ENCODE measurements at regions not wholly inside any gene's neighbourhood (a gene's known extent, or its start where the extent isn't known, plus 50 kb on each side); places are given as distances from the start of the nearest gene placed in this dataset.

GRCh38 chr3:26358405-26358804 lies 264.2 kb upstream of the LRRC3B start:
- Histone ChIP-seq H3K36me3 (ENCODE audit: control insufficient read depth, insufficient read depth, low read length) (no peaks in the 10 kb centered on the region), H3K4me1 (ENCODE audit: control insufficient read depth, extremely low read depth, insufficient read depth, low read length) (no peaks in the 10 kb centered on the region), H3K4me3 (replicated peaks in 1 of 4; ENCODE audit: control extremely low read depth in 1 of 4, insufficient read depth in 1 of 4, low read depth in 3 of 4, low read length in 4 of 4) (no peak overlapping the region), H3K9ac (ENCODE audit: insufficient read depth, low read length) (no peak overlapping the region), H3K27ac (ENCODE audit: insufficient read depth, low read length) (no peak overlapping the region), H2AFZ (ENCODE audit: low read length) (no peak overlapping the region), H3K79me2 (ENCODE audit: control insufficient read depth, insufficient read depth, low read length) (no peaks in the 10 kb centered on the region), H3K27me3 (ENCODE audit: control insufficient read depth, insufficient read depth, low read length) (no peaks in the 10 kb centered on the region), H4K20me1 (ENCODE audit: control insufficient read depth, extremely low read depth, insufficient read depth, low read length) (no peaks in the 10 kb centered on the region), H3K9me3 (ENCODE audit: control insufficient read depth, insufficient read depth, low read depth, low read length) (no peaks in the 10 kb centered on the region), H3K4me2 (ENCODE audit: extremely low read depth, insufficient read depth, low read length) (no peak overlapping the region)
- no peak for DNase-seq (ENCODE audit: low read depth in 2 of 2)
- TF ChIP-seq, protein P1, sequence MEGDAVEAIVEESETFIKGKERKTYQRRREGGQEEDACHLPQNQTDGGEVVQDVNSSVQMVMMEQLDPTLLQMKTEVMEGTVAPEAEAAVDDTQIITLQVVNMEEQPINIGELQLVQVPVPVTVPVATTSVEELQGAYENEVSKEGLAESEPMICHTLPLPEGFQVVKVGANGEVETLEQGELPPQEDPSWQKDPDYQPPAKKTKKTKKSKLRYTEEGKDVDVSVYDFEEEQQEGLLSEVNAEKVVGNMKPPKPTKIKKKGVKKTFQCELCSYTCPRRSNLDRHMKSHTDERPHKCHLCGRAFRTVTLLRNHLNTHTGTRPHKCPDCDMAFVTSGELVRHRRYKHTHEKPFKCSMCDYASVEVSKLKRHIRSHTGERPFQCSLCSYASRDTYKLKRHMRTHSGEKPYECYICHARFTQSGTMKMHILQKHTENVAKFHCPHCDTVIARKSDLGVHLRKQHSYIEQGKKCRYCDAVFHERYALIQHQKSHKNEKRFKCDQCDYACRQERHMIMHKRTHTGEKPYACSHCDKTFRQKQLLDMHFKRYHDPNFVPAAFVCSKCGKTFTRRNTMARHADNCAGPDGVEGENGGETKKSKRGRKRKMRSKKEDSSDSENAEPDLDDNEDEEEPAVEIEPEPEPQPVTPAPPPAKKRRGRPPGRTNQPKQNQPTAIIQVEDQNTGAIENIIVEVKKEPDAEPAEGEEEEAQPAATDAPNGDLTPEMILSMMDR (conservative IDR thresholded peaks at IDR 0.05 in 1 of 2, IDR thresholded peaks at IDR 0.05 in 1 of 2; ENCODE audit: low read depth in 1 of 2, low read length in 2 of 2): no peak
- TF ChIP-seq EZH2 (IDR thresholded peaks at IDR 0.05; ENCODE audit: low read length, missing control alignments): no peak

DNA sequence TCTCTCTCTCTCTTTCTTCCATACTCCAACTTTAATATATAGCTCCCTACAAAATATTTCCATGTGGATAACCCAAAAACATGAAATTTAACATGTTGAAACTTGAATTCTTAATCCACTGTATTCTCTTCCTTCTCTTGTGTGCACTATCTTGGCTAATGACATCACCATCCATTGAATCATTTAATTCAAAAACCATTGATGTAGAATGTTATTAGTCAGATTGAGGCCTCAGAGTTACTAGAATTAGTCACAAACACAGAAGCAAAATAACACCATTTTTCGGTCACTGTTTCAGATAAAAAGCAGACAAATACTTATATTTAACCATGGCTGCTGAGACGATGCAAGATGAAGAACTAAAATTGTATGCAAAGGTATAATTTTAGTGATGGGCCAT lies 256.9 kb upstream of the LRRC3B start:
- H3K79me2 ChIP-seq (ENCODE audit: control insufficient read depth, insufficient read depth, low read length): no peaks in the 10 kb centered on the region
- no peaks in the 10 kb centered on the region for H3K36me3 ChIP-seq (ENCODE audit: control insufficient read depth, insufficient read depth, low read length)
- H4K20me1 ChIP-seq (ENCODE audit: control insufficient read depth, extremely low read depth, insufficient read depth, low read length): no peaks in the 10 kb centered on the region
- DNase-seq (ENCODE audit: low read depth in 2 of 2): no peak
- H3K27me3 ChIP-seq (ENCODE audit: control insufficient read depth, insufficient read depth, low read length): no peaks in the 10 kb centered on the region
- H3K9ac ChIP-seq (ENCODE audit: insufficient read depth, low read length): no peak overlapping the region
- no peaks in the 10 kb centered on the region for H3K4me1 ChIP-seq (ENCODE audit: control insufficient read depth, extremely low read depth, insufficient read depth, low read length)
- H3K4me2 ChIP-seq (ENCODE audit: extremely low read depth, insufficient read depth, low read length): no peak overlapping the region
- H2AFZ ChIP-seq (ENCODE audit: low read length): no peak overlapping the region
- TF ChIP-seq, protein P1 (conservative IDR thresholded peaks at IDR 0.05 in 1 of 2, IDR thresholded peaks at IDR 0.05 in 1 of 2; ENCODE audit: low read depth in 1 of 2, low read length in 2 of 2): no peak
- H3K27ac ChIP-seq (ENCODE audit: insufficient read depth, low read length): no peak overlapping the region
- H3K9me3 ChIP-seq (ENCODE audit: control insufficient read depth, insufficient read depth, low read depth, low read length): no peaks in the 10 kb centered on the region
- no peak overlapping the region for H3K4me3 ChIP-seq (replicated peaks in 1 of 4; ENCODE audit: control extremely low read depth in 1 of 4, insufficient read depth in 1 of 4, low read depth in 3 of 4, low read length in 4 of 4)

DNA sequence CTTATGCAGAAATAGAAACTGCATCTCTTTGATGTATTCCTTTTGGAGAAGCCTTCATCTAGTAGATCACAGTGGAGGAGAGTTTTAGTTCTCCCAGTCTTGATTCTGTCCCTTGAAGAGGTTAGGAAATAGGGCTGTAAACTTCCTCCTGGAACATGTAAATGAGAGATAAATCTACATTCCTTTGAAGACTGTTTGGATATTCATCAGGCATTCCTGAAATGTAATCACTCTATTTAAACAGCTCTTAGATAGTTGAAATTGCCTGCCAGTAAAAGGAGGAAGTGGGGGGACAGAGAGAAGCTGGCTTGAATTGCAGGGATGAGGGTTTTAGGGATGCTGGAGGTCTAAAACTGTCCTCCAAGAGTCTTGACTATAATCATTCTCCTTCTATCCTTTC lies 254.3 kb upstream of the LRRC3B start:
- no peak for DNase-seq (ENCODE audit: low read depth in 2 of 2)
- H3K9me3 ChIP-seq (ENCODE audit: control insufficient read depth, insufficient read depth, low read depth, low read length): no peaks in the 10 kb centered on the region
- no peak overlapping the region for H3K4me2 ChIP-seq (ENCODE audit: extremely low read depth, insufficient read depth, low read length)
- TF ChIP-seq, protein P1 (conservative IDR thresholded peaks at IDR 0.05 in 1 of 2, IDR thresholded peaks at IDR 0.05 in 1 of 2; ENCODE audit: low read depth in 1 of 2, low read length in 2 of 2): no peak
- TF ChIP-seq EZH2 (IDR thresholded peaks at IDR 0.05; ENCODE audit: low read length, missing control alignments): no peak
- H3K4me3 ChIP-seq (replicated peaks in 1 of 4; ENCODE audit: control extremely low read depth in 1 of 4, insufficient read depth in 1 of 4, low read depth in 3 of 4, low read length in 4 of 4): no peak overlapping the region
- no peaks in the 10 kb centered on the region for H3K79me2 ChIP-seq (ENCODE audit: control insufficient read depth, insufficient read depth, low read length)
- no peaks in the 10 kb centered on the region for H3K27me3 ChIP-seq (ENCODE audit: control insufficient read depth, insufficient read depth, low read length)
- no peaks in the 10 kb centered on the region for H4K20me1 ChIP-seq (ENCODE audit: control insufficient read depth, extremely low read depth, insufficient read depth, low read length)
- H3K36me3 ChIP-seq (ENCODE audit: control insufficient read depth, insufficient read depth, low read length): no peaks in the 10 kb centered on the region
- H3K4me1 ChIP-seq (ENCODE audit: control insufficient read depth, extremely low read depth, insufficient read depth, low read length): no peaks in the 10 kb centered on the region
- H3K27ac ChIP-seq (ENCODE audit: insufficient read depth, low read length): no peak overlapping the region
- H3K9ac ChIP-seq (ENCODE audit: insufficient read depth, low read length): no peak overlapping the region
- no peak overlapping the region for H2AFZ ChIP-seq (ENCODE audit: low read length)
